HG02623 (cell line): ENCODE measurements at regions not wholly inside any gene's neighbourhood (a gene's known extent, or its start where the extent isn't known, plus 50 kb on each side); places are given as distances from the start of the nearest gene placed in this dataset.

Source experiments
- ATAC-seq: cut with Tn5 transposase; IDR thresholded peaks from one replicate; pipeline ENCODE4 v1.9.1; 2021; ENCODE audit warnings: moderate library complexity; ENCODE audit not compliant: unreplicated experiment

DNA sequence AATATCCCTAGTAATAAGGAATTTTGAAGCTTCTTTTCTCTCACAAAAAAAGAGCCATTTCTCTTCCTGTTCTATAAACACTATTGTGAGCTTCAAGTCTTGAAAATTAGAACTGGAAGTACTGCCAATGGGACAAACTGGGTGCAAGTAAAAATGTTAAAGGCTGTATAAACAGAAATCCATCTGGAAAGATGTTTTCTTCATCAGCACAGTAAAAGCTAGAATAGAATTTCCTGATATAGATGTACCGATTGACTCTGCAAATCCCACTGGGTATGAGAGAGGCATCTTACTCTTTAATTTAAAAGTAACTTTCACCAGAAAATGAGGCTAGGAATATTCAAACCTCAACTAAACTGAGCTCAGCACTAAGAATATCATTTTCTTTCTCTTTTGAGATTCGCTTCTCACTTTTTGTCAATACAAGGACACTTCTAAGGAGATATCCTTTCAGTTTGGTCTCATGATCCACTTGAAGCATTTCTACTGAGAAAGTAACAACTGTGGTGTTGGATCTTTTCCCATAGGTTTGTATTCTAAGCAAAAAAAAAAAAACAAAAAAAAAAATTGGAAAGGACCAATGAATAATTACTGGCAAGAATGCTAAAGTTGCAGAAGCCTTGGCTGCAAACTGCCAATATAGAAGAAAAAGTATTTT lies 169.0 kb upstream of the PRDM1 start:
- no peak for ATAC-seq

DNA sequence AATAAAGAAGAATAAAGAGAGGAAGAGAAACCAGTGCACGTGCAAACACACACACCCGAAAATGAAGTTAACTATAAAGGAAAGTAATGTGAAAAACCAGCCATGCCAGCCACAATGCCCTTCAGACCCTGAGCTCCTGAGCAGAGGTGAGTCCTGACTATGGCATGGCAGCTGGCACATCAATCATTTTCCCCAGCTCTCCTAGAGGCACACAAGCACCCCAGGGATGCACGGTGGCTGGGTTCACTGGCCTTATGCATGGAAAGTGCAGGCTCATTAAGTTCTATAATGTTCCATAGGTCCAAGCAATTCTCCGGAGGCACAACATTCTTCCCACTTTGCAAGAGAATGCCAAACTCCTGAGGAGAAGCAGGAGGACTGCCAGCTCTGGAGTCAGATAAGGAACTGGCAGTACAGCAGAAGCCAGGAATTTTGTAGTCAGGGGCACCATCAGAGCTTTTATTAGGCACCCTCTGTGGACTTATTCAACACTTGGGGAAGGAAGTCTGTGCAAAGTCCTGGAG lies 175.0 kb upstream of the PRDM1 start:
- ATAC-seq = no peak

GRCh38 chr6:105909106-105909505 lies 177.0 kb upstream of the PRDM1 start:
- no peak for ATAC-seq

GRCh38 chr6:105907991-105908390 lies 178.1 kb upstream of the PRDM1 start:
- no peak for ATAC-seq

GRCh38 chr6:105907301-105907700 lies 178.8 kb upstream of the PRDM1 start:
- ATAC-seq = no peak

GRCh38 chr6:105902401-105903031 lies 183.6 kb upstream of the PRDM1 start:
- ATAC-seq = no peak

DNA sequence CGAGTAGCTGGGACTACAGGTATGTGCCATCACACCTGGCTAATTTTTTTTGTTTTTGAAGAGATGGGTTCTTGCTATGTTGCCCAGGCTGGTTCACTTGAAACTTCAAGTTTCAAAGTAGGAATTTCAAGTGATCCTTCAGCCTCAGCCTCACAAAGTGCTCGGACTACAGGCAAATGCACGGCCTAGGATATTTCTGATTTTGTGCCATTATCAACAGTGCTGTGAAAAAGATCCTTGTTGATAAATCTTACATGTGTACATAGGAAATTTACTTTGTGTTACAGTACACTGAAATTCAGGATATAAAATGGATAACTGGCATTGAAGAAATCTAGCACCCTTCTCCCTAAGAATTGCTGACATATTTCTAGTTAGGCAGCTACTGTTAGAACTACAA lies 184.6 kb upstream of the PRDM1 start:
- no peak for ATAC-seq

DNA sequence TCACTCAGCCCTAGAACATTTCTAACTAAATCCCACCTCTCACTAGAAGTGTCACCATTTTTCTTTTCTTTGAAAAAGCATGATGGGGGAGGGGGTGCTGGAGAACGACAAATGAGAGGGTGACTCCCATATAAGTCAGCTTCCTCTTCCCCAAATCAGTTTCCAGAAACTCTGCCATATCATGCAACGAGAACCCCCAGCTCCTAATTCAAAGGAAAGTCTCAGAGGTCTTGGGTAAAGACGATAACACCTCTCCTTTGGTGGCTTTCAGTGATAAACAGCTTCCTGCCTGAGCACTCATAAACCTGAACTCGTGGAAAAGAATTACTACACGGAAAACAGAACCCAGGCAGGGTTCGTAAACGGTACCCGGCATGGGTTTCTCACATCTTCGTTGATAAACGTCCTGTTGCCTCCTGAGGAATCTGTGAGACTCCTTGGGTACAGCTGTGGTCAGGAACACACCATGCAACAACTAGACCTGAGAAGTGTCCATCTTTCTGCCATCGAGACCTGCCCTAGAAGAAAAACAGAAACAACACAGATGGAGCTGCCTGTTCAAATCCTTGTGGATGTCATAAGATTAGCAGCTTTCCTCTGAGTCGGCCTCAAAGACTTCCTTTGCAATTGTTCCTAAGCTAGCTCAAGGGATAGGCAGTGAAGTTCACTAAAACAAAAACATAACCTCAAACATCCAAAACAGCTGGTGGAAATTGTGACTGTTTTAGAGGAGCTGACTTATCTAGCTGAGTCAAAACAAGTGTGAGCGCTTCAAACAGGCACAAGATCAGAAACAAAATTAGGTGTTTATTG lies 185.8 kb upstream of the PRDM1 start:
- ATAC-seq = no peak

DNA sequence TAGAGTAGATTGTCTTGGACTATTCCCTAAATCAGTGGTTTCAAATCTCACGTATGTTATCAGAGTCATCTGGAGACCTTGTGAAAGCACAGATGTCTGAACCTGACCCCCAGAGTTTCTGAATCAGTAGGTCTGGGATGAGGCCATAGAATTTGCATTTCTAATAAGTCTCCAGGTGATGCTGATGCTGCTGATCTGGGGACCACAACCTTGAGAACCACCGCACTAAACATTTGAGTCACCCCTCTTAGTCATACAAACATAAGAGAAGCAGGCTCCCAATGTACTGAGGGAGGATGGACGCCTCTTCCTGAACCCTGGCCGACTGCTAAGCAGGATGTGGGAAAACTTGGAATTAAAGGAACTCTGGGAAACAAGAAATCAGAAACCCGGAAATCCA lies 187.8 kb upstream of the PRDM1 start:
- ATAC-seq = peak; percentile 70

- no peak for ATAC-seq
These were observed 189.0 kb upstream of the PRDM1 start for GRCh38 chr6:105897131-105897530.

DNA sequence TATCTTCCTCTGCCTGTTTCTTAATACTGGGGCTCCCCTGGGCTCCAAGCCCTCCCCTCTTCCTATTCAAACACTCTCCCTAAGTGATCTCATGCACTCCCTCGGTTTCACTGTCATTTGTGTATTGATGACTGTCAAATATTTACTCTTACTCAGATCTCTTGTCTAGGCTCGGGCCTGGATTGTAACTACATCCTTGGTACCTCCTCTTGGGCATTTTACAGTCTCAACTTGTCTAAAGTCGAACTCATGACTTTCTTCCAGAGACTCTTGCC lies 189.4 kb upstream of the PRDM1 start:
- no peak for ATAC-seq

DNA sequence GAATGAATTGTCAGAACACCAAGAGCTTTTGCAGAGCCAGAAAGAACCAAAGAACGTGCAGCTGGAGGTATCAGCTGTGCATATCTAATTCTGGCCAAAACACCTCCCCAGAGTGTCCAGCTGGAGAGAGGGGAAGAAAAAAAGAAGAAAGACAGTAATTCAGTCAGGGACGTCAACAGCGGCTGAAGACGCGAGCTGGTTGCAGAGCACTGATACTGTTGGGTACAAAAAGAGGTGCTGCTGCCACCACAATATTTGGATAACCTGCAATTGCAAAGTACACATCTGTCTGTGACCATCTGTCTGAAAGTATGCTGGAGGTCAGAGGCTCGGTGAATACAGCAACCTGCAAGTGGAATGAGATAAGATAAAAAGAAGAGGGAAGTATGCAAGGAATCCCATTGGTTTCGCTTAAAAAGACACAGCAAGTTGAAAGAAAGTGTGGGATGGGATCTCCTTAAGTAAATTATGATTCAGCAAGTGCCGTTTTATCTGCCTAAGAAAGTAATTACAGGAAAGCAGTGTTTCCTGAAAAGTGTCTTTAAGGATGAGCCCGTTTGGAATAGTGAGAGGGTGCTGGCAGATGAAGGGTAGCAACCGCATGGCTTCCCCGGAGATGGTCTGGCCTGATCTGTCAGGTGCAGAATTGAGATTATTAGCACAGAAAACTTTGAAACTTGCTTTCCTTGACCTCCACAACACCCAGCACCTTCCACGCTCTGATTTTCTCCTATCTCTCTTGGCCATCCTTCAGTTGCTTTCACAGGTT lies 189.9 kb upstream of the PRDM1 start:
- ATAC-seq = peak; percentile 42

GRCh38 chr6:105894556-105894955 lies 191.6 kb upstream of the PRDM1 start:
- ATAC-seq = no peak

- no peak for ATAC-seq
These were observed 192.4 kb upstream of the PRDM1 start for GRCh38 chr6:105893741-105894140.

- peak; percentile 83 for ATAC-seq
These were observed 193.4 kb upstream of the PRDM1 start for GRCh38 chr6:105892577-105893262.

GRCh38 chr6:105890521-105891244 lies 195.5 kb upstream of the PRDM1 start:
- no peak for ATAC-seq

GRCh38 chr6:105889902-105890301 lies 196.2 kb upstream of the PRDM1 start:
- ATAC-seq = no peak

DNA sequence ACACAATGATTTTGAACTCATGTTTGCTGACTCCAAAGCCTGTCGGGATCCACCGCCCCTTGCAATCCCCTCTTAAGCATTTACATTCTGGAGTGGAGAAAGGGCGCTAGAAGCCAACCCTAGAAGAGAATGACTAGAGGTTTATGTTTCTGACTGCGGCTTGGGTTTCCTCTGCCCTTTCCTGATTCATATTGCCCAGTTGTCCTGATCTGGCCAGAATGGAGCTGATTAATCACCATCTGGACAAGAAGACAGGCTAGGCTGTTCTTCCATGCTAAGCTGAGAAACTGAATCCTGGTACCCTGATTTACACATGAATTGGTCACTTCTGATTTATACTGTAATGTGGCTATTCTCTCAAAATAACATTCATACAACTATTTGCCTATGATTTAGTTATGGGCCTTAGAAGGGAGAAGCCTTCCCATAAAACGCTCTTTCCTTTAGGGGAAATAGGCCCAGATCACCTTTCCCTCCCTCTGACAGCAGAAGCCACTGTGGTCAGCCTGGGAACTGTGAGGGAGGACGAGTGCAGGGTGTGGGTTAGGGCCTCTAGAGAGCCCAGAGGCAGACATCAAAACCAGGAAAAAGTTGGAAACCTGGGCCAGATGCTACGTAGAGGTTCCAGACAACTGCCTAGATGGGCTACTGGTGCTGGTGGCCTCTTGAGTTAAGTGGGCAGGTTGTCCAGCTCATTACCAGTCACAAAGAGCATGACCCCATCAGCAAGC lies 199.2 kb upstream of the PRDM1 start:
- no peak for ATAC-seq

DNA sequence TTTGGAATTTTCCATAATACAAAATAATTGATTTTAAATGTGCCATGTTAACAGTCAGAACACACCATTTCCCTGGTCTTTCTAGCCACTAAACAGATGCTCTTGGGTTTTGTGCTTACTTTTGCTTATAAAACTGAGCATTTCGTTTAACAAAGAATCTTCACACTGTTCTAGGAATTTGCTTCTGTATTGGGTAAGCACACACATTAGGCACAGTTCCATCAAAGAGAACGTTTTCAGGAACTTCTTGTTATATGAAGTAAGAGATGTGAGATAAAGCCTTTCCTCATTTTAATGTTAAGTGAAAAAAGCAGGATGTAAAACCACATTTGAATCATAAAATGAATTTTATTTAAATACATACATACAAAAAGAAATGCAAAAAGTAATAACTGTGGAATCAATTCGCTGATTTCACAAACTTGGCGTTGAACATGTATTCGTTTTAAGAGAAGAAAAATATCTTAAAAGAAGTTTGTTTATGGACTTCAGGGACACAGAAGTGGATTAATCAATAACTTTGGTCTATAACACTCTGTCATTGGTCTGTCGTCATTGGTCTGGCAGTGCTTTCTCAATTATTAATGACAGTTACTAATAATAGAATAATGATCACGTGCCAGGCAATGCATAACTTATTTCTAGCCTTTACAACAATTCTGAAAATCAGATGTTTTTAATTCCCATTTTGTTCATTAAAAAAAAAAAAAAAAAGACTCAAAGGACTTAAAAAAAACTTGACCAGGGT lies 199.9 kb upstream of the PRDM1 start:
- ATAC-seq = no peak
